Activated T-helper 17 cell treated with anti-CD3 and anti-CD28 coated beads, Interleukin-2, amount 50 U/mL, for 72 hours (primary cell): ENCODE measurements at regions not wholly inside any gene's neighbourhood (a gene's known extent, or its start where the extent isn't known, plus 50 kb on each side); places are given as distances from the start of the nearest gene placed in this dataset.
"Not testable (repeated sequence)": the region's sequence is repeated elsewhere in the genome, so short reads cannot be mapped to it uniquely, and the experiment has no call there.

Experiments used
- ATAC-seq: fragments of 150-1000 bp; cut with Tn5 transposase; replicated peaks from 2 replicates; pipeline ENCODE4 v1.10.0; 2021; ENCODE audit warnings: mild to moderate bottlenecking, moderate library complexity
- H3K27ac Mint-ChIP-seq: one replicate; pipeline ENCODE4 v1.8.0; 2022; ENCODE audit warnings: mixed read lengths
- H3K27me3 Mint-ChIP-seq: one replicate; pipeline ENCODE4 v1.8.0; 2022; ENCODE audit warnings: mixed read lengths
- H3K36me3 Mint-ChIP-seq: one replicate; pipeline ENCODE4 v1.8.0; 2022; ENCODE audit warnings: low read depth, mild to moderate bottlenecking, mixed read lengths
- H3K4me1 Mint-ChIP-seq: one replicate; pipeline ENCODE4 v1.8.0; 2022; ENCODE audit warnings: mixed read lengths
- H3K4me3 Mint-ChIP-seq: one replicate; pipeline ENCODE4 v1.8.0; 2022; ENCODE audit warnings: mild to moderate bottlenecking, mixed read lengths
- H3K9me3 Mint-ChIP-seq: one replicate; pipeline ENCODE4 v1.8.0; 2022; ENCODE audit warnings: mixed read lengths

DNA sequence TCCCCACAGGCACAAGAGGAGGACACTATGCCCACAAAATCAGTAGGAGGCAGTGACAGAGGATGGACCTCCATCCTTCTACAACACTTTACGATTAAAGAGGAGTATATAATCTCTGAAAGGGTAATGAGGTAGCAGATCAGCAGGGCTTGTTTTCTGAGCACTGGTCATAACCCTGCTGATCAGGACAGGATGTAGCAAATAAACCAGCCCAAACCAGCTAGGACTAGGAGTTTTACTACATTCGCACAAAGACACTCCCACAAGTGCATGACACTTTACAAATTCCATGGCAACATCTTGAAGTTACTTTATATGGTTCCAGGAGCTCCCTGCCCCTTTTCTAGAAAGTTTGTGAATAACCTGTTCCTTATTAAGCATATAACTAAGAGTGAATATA lies 73.3 kb upstream of the CHD6 start:
- no peak for ATAC-seq
- H3K4me3 Mint-ChIP-seq = no peak overlapping the region
- H3K4me1 Mint-ChIP-seq = peaks cover 6% of the 10 kb centered on the region
- H3K27ac Mint-ChIP-seq = no peak overlapping the region
- peaks cover 10% of the 10 kb centered on the region for H3K27me3 Mint-ChIP-seq
- H3K36me3 Mint-ChIP-seq = no peaks in the 10 kb centered on the region
- H3K9me3 Mint-ChIP-seq = peaks cover 3% of the 10 kb centered on the region

DNA sequence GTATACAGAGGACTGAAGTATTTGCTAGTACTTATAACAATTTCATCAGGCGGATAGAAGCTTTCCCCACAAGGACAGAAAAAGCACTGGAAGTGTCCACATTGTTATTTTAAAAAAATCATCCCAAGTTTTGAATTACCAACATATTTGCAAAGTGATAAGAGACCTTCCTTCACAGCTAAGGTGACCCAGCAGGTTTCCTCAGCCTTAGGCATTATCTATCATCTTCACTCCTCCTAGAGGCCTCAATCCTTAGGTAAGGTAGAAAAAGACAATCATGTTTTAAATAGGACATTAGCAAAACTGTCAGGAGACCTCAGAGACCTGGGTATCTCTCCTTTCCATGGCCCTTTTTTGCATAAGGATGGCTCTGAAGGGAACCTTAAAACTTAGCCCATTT lies 72.5 kb upstream of the CHD6 start:
- no peak for ATAC-seq
- Mint-ChIP-seq H3K4me1 (peaks cover 6% of the 10 kb centered on the region), H3K9me3 (peaks cover 3% of the 10 kb centered on the region), H3K4me3 (no peak overlapping the region), H3K27ac (no peak overlapping the region), H3K36me3 (no peaks in the 10 kb centered on the region), H3K27me3 (peaks cover 12% of the 10 kb centered on the region)

DNA sequence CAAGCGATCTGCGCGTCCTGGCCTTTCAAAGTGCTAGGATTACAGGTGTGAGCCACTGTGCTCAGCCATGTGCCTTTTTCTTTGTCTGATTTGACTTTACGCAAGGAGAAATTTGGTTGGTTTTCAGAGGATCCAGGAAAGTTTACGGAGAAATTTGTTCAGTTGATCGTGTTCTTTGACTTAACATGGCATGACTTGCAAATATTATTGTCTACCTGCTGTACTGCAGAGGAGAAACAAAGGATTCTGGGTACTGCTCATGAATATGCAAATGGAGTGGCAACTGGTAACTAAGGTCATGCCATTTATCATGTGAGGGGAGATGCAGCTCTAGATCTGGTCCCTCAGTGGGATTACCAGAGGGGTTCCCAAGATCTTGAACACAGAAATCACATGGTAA lies 68.8 kb upstream of the CHD6 start:
- no peak for ATAC-seq
- Mint-ChIP-seq H3K27me3 (peaks cover 19% of the 10 kb centered on the region), H3K4me3 (no peak overlapping the region), H3K9me3 (no peaks in the 10 kb centered on the region), H3K4me1 (no peaks in the 10 kb centered on the region), H3K36me3 (no peaks in the 10 kb centered on the region), H3K27ac (no peak overlapping the region)

DNA sequence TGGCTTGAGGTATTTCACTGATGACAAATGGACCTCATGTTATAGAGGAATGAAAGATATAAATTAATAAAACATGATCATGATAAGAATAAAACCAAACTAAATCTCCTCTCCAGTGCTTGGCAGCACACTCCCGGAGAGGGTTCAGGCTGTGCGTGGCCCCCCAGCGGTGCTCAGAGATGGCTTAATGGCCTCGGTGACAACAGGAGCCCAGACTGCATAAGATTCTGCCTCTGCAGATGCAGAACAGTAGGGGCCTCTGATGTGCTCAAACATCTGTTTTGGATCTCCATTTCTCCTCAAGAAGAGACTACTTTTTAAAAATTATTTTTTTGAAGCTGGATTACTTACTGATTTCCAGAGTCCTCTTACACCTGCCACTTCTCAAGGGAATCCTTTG lies 67.0 kb upstream of the CHD6 start:
- H3K27ac Mint-ChIP-seq, H3K9me3 Mint-ChIP-seq, ATAC-seq, H3K4me1 Mint-ChIP-seq, H3K36me3 Mint-ChIP-seq, H3K4me3 Mint-ChIP-seq: not testable (repeated sequence)
- H3K27me3 Mint-ChIP-seq = peaks cover 19% of the 10 kb centered on the region

DNA sequence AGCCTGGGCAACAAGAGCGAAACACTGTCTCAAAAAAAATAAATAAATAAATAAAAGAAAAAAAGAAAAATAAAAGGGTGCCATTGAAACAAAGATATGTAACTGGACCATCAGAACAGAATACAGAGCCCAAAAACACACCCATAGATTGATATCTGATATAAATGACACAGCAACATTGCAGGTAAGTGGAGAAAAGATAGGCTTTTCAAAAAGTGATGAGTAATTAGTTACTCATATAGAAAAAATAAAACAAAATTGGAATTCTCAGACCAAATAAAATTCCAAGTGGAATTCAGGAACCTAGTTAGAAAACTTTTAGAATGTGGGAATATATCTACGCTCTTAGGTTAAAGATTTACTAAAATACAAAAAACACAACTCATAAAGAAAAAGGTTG lies 60.6 kb upstream of the CHD6 start:
- peaks cover 7% of the 10 kb centered on the region for H3K27me3 Mint-ChIP-seq

DNA sequence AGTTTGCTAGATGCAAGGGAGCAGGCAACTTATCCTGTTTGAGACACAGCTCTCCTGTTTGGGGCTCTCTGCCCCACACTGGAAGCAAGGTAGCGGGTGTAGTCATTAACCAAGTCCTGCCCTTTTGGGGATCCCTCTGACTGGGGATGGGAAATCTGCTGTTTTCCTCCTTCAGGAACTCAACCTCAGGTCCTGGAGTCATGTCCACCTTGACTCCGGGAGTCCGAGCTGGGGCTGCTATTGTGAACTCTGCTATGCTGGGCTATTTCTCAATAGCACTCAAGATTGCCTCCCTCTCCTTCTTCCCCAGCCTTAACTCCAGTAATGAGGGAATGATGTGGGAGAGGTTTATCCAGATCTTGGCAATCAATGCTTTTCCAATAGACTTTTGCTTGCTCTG lies 54.1 kb upstream of the CHD6 start:
- H3K9me3 Mint-ChIP-seq = no peaks in the 10 kb centered on the region
- no peak overlapping the region for H3K27ac Mint-ChIP-seq
- H3K27me3 Mint-ChIP-seq = peaks cover 31% of the 10 kb centered on the region
- ATAC-seq = no peak
- H3K4me1 Mint-ChIP-seq = no peaks in the 10 kb centered on the region
- H3K4me3 Mint-ChIP-seq = no peak overlapping the region
- no peaks in the 10 kb centered on the region for H3K36me3 Mint-ChIP-seq

More for the DNA sequence above, 60.6 kb upstream of the CHD6 start:
- Mint-ChIP-seq H3K4me3 (no peak overlapping the region), H3K27ac (no peak overlapping the region), H3K36me3 (no peaks in the 10 kb centered on the region), H3K4me1 (no peaks in the 10 kb centered on the region), H3K9me3 (no peaks in the 10 kb centered on the region)
- ATAC-seq = no peak

DNA sequence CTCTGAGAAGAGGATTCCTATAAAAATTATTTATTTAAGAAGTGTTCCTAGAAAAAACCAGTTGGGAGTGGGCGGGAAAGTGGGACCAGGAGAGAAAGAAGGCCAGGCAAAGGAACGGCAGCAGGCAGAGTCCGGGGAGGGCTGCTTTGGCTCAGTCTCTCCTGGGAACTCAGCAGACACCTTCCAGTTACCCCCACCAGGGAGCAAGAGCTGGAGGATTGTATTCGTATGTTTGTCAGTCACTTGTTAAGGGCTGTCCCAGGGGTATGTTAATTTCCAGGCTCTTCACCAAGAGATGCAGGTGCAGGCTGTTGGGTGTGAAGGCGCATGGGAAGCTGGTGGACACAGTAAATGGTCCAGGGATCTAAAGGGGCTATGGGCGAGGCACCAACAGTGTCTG lies 53.0 kb upstream of the CHD6 start:
- H3K9me3 Mint-ChIP-seq = no peaks in the 10 kb centered on the region
- ATAC-seq = no peak
- no peak overlapping the region for H3K27ac Mint-ChIP-seq

DNA sequence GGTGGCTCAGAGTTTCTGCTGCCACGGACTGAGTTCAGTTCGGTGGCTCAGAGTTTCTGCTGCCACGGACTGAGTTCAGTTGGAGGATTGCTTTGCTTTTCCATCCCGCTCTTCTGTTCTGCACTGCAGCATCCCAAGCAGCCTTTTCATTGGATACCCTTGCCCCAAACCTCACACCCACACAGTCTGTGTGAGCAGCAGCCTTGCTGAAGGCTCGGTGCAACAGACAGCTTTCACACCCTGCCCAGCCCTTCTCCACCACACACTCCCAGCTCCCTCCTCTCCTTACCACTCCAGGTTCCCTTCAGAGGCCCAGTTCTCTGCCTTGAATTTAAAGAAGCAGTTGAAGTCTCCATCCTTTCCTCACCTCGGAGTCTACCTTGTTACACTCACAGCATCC lies 52.5 kb upstream of the CHD6 start:
- Mint-ChIP-seq H3K27me3 (peaks cover 29% of the 10 kb centered on the region), H3K4me1 (no peaks in the 10 kb centered on the region), H3K9me3 (no peaks in the 10 kb centered on the region), H3K36me3 (no peaks in the 10 kb centered on the region), H3K27ac (no peak overlapping the region), H3K4me3 (no peak overlapping the region)
- ATAC-seq = no peak

More for the DNA sequence above, 53.0 kb upstream of the CHD6 start:
- H3K27me3 Mint-ChIP-seq = peaks cover 31% of the 10 kb centered on the region
- H3K4me1 Mint-ChIP-seq = no peaks in the 10 kb centered on the region
- no peak overlapping the region for H3K4me3 Mint-ChIP-seq
- no peaks in the 10 kb centered on the region for H3K36me3 Mint-ChIP-seq

DNA sequence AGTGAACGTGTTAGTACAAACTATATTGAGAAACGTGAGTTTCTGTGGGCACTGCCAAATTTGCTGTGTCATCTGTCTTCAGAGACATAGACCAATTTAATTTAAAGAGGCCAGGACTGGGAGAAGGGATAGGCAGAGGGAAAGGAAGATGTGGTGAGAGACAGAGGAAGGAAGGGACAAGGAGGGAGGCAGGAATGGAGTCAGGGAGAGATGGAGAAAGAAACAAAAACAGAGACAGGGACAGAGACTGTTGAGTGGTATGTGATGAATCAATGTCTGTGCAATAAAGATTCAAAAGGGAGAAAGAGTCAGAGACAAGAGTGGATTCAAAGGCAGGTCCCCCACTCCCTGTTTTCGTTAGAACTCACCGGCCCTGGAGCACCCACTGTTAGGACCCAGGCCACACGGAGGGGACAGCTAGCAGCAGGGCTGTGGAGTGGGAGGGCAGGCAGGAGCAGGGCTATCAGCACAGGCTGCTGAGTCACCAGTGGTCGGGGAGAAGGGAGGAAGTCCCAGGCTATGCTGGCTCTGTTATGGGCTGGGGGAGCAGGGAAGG lies 51.6 kb upstream of the CHD6 start:
- ATAC-seq = no peak
- H3K4me1 Mint-ChIP-seq = no peaks in the 10 kb centered on the region
- H3K9me3 Mint-ChIP-seq = no peaks in the 10 kb centered on the region
- H3K4me3 Mint-ChIP-seq = no peak overlapping the region
- H3K36me3 Mint-ChIP-seq = no peaks in the 10 kb centered on the region
- peaks cover 29% of the 10 kb centered on the region for H3K27me3 Mint-ChIP-seq
- no peak overlapping the region for H3K27ac Mint-ChIP-seq

DNA sequence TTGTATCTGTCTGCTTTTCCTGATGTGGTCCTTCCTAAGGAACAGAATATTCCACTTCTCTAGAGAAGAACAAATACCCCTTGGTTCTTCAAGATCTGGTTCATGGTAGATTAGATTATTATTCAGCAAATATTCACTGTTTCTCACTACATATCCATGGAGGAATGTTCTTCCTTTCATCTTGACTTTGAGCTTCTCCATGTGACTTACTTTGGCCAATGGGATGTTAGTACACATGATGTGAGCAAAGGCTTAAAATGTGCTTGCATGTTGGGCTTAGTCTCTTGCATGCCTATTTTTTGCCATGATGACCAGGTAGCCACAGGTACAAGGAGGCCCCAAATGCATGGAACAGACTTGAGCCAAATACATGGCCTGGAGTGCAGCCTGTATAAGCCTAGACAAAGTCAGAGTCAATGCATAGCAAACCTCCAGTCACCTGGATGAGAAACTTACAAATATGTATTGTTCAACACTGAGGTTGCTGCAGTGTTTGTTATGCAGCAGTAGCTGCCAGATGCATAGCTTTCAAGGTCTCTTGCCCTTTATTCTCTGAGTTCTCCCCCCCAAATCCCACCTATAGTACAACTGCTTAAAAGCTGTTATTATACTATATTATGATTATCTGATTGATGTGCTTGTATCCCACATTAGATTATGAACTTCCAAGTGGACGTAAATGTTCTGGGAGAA lies 50.0 kb upstream of the CHD6 start:
- no peaks in the 10 kb centered on the region for H3K9me3 Mint-ChIP-seq
- H3K4me1 Mint-ChIP-seq = no peaks in the 10 kb centered on the region
- H3K4me3 Mint-ChIP-seq = no peak overlapping the region
- H3K27ac Mint-ChIP-seq = no peak overlapping the region
- ATAC-seq = no peak
- H3K27me3 Mint-ChIP-seq = peaks cover 25% of the 10 kb centered on the region
- no peaks in the 10 kb centered on the region for H3K36me3 Mint-ChIP-seq
